ENCODE measurements at regions not wholly inside any gene's neighbourhood (a gene's known extent, or its start where the extent isn't known, plus 50 kb on each side); places are given as distances from the start of the nearest gene placed in this dataset.
"Not testable (repeated sequence)": the region's sequence is repeated elsewhere in the genome, so short reads cannot be mapped to it uniquely, and the experiment has no call there.

DNA sequence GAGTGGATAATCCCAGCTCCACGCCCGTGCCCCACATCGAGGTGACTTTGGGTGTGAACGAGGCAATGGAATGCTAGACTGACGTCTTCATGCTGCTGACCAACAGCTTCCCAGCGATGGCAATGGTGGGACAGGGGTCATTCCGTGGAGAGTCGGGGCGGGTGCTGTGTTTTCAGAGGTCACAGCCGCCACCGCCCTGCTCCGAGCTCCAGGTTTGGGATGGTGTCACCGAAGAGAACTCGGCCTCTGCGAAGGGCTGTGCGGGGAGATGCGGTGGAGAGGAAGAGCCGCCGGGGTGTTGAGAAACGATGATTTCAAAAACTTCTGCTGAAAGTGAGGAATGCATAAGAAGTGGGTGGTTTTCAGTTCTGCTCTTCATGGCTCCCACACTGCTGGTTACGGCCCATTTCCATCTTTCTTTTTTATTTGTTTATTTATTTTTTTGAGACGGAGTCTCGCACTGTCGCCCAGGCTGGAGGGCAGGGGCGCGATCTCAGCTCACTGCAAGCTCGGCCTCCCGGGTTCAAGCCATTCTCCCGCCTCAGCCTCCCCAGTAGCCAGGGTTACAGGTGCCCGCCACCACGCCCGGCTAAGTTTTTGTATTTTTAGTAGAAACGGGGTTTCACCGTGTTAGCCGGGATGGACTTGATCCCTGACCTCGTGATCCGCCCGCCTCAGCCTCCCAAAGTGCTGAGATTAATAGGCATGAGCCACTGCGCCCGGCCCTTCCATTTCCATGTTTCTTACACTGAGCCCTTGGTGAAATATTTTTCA is 142.6 kb downstream of the RTP5 start:
- H3K9me3 ChIP-seq (ENCODE audit: low read length) = no peaks in the 10 kb centered on the region
- H3K4me1 ChIP-seq (ENCODE audit: insufficient read depth, low read length) = no peaks in the 10 kb centered on the region
- no peak overlapping the region for H3K4me3 ChIP-seq (ENCODE audit: low read depth in 1 of 2, low read length in 2 of 2)
- H3K9ac ChIP-seq (ENCODE audit: low read length) = no peak overlapping the region
- no peaks in the 10 kb centered on the region for H3K27me3 ChIP-seq (ENCODE audit: control insufficient read depth in 1 of 2, insufficient read depth in 2 of 2, low read length in 2 of 2)
- no peaks in the 10 kb centered on the region for H3K36me3 ChIP-seq (ENCODE audit: insufficient read depth, low read length)
- no peak overlapping the region for H3K27ac ChIP-seq (ENCODE audit: low read depth, low read length)

DNA sequence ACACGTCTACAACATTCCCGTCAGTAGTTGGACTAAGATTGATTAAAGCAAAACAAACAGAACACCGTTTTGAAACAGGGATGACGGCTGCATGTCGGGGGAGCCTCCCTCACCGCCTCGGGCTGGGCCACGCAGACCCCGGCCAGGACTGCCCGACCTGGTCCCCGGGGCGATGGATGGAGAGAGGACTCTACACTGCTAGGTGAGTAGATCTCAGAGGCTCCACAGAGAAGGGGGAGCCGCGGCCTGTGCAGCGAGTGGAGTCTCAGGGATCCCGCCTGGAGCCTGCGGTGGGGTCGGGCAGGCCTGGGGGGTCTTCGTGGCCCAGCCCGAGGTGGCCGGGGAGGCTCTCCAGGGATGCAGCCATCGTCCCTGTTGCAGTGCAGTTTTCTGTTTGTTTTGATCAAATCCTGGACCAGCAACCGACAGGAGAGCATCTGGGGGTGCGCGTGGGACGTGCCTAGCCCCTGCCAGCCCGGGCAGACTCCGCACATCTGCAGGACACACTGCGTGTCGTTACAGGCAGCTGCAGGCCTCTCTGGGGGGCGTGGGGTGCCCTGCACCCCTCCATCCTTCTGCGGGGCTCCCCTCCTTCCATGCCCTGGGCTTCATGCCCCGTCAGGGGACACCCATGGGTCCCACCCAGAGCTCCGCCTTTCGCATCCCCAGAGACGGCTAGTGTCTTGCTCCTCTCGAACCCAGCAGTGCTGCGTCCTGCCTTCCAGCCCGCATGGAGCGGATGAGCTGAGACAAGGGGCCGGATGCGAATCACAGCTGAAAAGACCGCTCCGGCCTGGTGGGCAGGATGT is 143.6 kb downstream of the RTP5 start:
- Histone ChIP-seq H3K36me3 (ENCODE audit: insufficient read depth, low read length) (no peaks in the 10 kb centered on the region), H3K9ac (ENCODE audit: low read length) (no peak overlapping the region), H3K9me3 (ENCODE audit: low read length) (no peaks in the 10 kb centered on the region), H3K27ac (ENCODE audit: low read depth, low read length) (no peak overlapping the region), H3K27me3 (ENCODE audit: control insufficient read depth in 1 of 2, insufficient read depth in 2 of 2, low read length in 2 of 2) (no peaks in the 10 kb centered on the region), H3K4me1 (ENCODE audit: insufficient read depth, low read length) (no peaks in the 10 kb centered on the region), H3K4me3 (ENCODE audit: low read depth in 1 of 2, low read length in 2 of 2) (no peak overlapping the region)

DNA sequence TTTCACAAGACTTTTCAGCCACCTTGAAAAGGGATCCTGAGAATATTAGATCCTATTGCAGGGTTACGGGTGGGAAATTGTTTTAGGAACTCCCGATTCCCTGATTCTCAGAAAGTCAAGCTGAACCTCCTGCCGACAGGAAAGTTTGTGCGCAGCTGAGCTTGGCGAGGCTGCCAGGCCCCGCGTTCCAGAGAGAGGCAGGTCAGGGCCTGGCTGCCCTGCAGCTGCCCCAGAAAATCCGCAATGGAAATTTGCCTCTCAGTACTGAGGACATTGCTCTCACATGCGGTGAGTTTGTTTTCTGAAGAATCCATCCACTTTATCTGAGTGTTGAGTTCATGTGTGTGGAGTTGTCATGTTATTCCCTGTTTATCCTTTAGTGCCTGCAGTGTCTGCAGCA is 144.2 kb downstream of the RTP5 start:
- Histone ChIP-seq H3K4me3 (ENCODE audit: low read depth in 1 of 2, low read length in 2 of 2) (no peak overlapping the region), H3K9me3 (ENCODE audit: low read length) (no peaks in the 10 kb centered on the region), H3K36me3 (ENCODE audit: insufficient read depth, low read length) (no peaks in the 10 kb centered on the region), H3K4me1 (ENCODE audit: insufficient read depth, low read length) (no peaks in the 10 kb centered on the region), H3K27me3 (ENCODE audit: control insufficient read depth in 1 of 2, insufficient read depth in 2 of 2, low read length in 2 of 2) (no peaks in the 10 kb centered on the region), H3K9ac (ENCODE audit: low read length) (no peak overlapping the region), H3K27ac (ENCODE audit: low read depth, low read length) (no peak overlapping the region)

DNA sequence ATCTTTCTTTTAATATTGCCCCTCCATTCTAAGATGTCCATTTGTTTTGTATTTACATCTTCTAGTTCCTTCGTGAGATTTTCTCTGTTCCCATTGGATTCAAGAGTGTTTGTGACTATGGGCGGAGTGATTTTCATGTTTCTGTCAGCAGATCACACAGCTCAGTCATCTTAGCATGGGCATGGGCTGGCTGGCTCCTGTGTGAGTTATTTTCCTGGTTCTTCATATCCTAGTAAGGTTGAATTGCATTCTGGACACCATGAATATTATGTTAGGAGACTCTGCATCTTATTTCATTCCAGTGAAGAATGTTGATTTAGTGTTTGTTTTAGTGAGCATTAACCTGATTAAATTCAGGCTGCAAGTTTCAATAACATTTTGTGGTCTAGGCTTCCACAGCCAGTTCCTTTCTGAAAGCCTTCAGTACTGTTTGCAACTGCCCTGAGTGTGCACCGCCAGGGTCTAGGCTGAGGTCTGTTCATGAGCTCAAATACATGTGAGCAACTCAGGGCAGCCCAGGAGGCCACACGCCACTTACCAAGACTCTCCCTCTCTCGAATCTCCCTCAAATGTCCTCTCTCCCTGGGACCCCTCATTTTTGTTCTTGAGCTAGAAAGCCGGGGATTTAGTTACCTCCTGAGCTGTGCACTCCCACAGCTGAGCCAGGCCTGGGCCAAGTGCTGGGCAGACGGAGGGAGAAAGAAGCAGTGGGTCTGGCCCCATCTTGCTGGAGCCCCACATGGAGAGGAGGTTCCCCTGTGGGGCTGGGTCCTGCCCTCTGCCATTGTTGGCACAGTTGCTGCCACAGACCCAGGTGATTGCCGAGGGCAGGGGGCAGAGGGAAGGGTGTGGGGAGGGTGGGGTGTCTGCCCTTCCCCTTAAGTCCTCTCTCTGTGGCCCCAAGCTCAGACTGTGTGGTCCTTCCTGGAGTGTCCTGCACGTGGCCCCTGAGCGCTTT is 145.9 kb downstream of the RTP5 start:
- Histone ChIP-seq H3K36me3 (ENCODE audit: insufficient read depth, low read length) (no peaks in the 10 kb centered on the region), H3K9me3 (ENCODE audit: low read length) (no peaks in the 10 kb centered on the region), H3K4me3 (ENCODE audit: low read depth in 1 of 2, low read length in 2 of 2) (no peak overlapping the region), H3K9ac (ENCODE audit: low read length) (no peak overlapping the region), H3K27me3 (ENCODE audit: control insufficient read depth in 1 of 2, insufficient read depth in 2 of 2, low read length in 2 of 2) (no peaks in the 10 kb centered on the region), H3K4me1 (ENCODE audit: insufficient read depth, low read length) (no peaks in the 10 kb centered on the region), H3K27ac (ENCODE audit: low read depth, low read length) (no peak overlapping the region)

DNA sequence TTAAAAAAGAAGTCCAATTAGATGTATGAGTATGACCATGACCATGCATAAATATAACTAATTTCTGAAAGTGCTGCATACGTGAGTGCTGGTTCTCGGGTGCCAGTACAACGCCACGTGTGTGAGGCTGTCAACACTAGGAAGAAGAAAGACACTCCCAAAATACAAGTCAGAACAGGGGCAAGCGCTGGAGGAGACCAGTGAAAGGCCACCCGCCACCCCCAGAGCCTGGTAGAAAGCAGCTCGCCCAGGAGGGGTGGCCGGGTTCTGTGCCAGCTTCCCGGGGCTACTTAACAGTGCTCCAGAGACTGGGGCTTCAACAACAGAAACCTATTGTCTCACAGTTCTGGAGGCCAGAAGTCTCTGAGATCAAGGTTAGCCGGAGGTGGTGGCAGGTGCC is 147.6 kb downstream of the RTP5 start:
- no peak overlapping the region for H3K9ac ChIP-seq (ENCODE audit: low read length)
- no peaks in the 10 kb centered on the region for H3K36me3 ChIP-seq (ENCODE audit: insufficient read depth, low read length)
- no peaks in the 10 kb centered on the region for H3K9me3 ChIP-seq (ENCODE audit: low read length)
- H3K4me1 ChIP-seq (ENCODE audit: insufficient read depth, low read length) = no peaks in the 10 kb centered on the region
- no peak overlapping the region for H3K27ac ChIP-seq (ENCODE audit: low read depth, low read length)
- H3K4me3 ChIP-seq (ENCODE audit: low read depth in 1 of 2, low read length in 2 of 2) = no peak overlapping the region
- no peaks in the 10 kb centered on the region for H3K27me3 ChIP-seq (ENCODE audit: control insufficient read depth in 1 of 2, insufficient read depth in 2 of 2, low read length in 2 of 2)

- not testable (repeated sequence) for H3K4me1 ChIP-seq (ENCODE audit: insufficient read depth, low read length)
These were observed 148.9 kb downstream of the RTP5 start for GRCh38 chr2:242018416-242018815.

GRCh38 chr2:242019344-242019743 is 149.8 kb downstream of the RTP5 start:
- Histone ChIP-seq H3K4me3 (ENCODE audit: low read depth in 1 of 2, low read length in 2 of 2) (no peak overlapping the region), H3K36me3 (ENCODE audit: insufficient read depth, low read length) (no peaks in the 10 kb centered on the region), H3K27me3 (ENCODE audit: control insufficient read depth in 1 of 2, insufficient read depth in 2 of 2, low read length in 2 of 2) (no peaks in the 10 kb centered on the region), H3K4me1 (ENCODE audit: insufficient read depth, low read length) (no peaks in the 10 kb centered on the region), H3K9me3 (ENCODE audit: low read length) (no peaks in the 10 kb centered on the region), H3K9ac (ENCODE audit: low read length) (no peak overlapping the region), H3K27ac (ENCODE audit: low read depth, low read length) (no peak overlapping the region)

More at GRCh38 chr2:242018416-242018815, 148.9 kb downstream of the RTP5 start:
- not testable (repeated sequence) for H3K36me3 ChIP-seq (ENCODE audit: insufficient read depth, low read length); H3K4me3 ChIP-seq (ENCODE audit: low read depth in 1 of 2, low read length in 2 of 2); H3K27me3 ChIP-seq (ENCODE audit: control insufficient read depth in 1 of 2, insufficient read depth in 2 of 2, low read length in 2 of 2); H3K9ac ChIP-seq (ENCODE audit: low read length); H3K27ac ChIP-seq (ENCODE audit: low read depth, low read length); H3K9me3 ChIP-seq (ENCODE audit: low read length)

- no peak overlapping the region for H3K9ac ChIP-seq (ENCODE audit: low read length)
- peaks cover 0 to 6% of the 10 kb centered on the region in 2 donors for H3K27me3 ChIP-seq (ENCODE audit: control insufficient read depth in 1 of 2, insufficient read depth in 2 of 2, low read length in 2 of 2)
- H3K36me3 ChIP-seq (ENCODE audit: insufficient read depth, low read length) = no peaks in the 10 kb centered on the region
- no peaks in the 10 kb centered on the region for H3K4me1 ChIP-seq (ENCODE audit: insufficient read depth, low read length)
- H3K4me3 ChIP-seq (ENCODE audit: low read depth in 1 of 2, low read length in 2 of 2) = no peak overlapping the region
- no peaks in the 10 kb centered on the region for H3K9me3 ChIP-seq (ENCODE audit: low read length)
- H3K27ac ChIP-seq (ENCODE audit: low read depth, low read length) = no peak overlapping the region
These were observed 150.9 kb downstream of the RTP5 start for GRCh38 chr2:242020196-242021004.

GRCh38 chr2:242022550-242023290 is 153.2 kb downstream of the RTP5 start:
- H3K27ac ChIP-seq (ENCODE audit: low read depth, low read length) = no peak overlapping the region
- no peaks in the 10 kb centered on the region for H3K36me3 ChIP-seq (ENCODE audit: insufficient read depth, low read length)
- H3K9me3 ChIP-seq (ENCODE audit: low read length) = no peaks in the 10 kb centered on the region
- H3K27me3 ChIP-seq (ENCODE audit: control insufficient read depth in 1 of 2, insufficient read depth in 2 of 2, low read length in 2 of 2) = peaks cover 0 to 7% of the 10 kb centered on the region in 2 donors
- H3K9ac ChIP-seq (ENCODE audit: low read length) = no peak overlapping the region
- H3K4me1 ChIP-seq (ENCODE audit: insufficient read depth, low read length) = no peaks in the 10 kb centered on the region
- H3K4me3 ChIP-seq (ENCODE audit: low read depth in 1 of 2, low read length in 2 of 2) = no peak overlapping the region

GRCh38 chr2:242024751-242025355 is 155.3 kb downstream of the RTP5 start:
- Histone ChIP-seq H3K27me3 (ENCODE audit: control insufficient read depth in 1 of 2, insufficient read depth in 2 of 2, low read length in 2 of 2) (peaks cover 0 to 7% of the 10 kb centered on the region in 2 donors), H3K27ac (ENCODE audit: low read depth, low read length) (no peak overlapping the region), H3K4me1 (ENCODE audit: insufficient read depth, low read length) (no peaks in the 10 kb centered on the region), H3K4me3 (ENCODE audit: low read depth in 1 of 2, low read length in 2 of 2) (no peak overlapping the region), H3K36me3 (ENCODE audit: insufficient read depth, low read length) (no peaks in the 10 kb centered on the region), H3K9me3 (ENCODE audit: low read length) (no peaks in the 10 kb centered on the region), H3K9ac (ENCODE audit: low read length) (no peak overlapping the region)
